ENCODE measurements at regions not wholly inside any gene's neighbourhood (a gene's known extent, or its start where the extent isn't known, plus 50 kb on each side); places are given as distances from the start of the nearest gene placed in this dataset.
"Not testable (repeated sequence)": the region's sequence is repeated elsewhere in the genome, so short reads cannot be mapped to it uniquely, and the experiment has no call there.

GRCh38 chr11:112617977-112618826, 343.0 kb upstream of the NCAM1 start:
- no peak for DNase-seq (ENCODE audit: low spot score)

- DNase-seq (ENCODE audit: low spot score): no peak
Observed at GRCh38 chr11:112619106-112619505, 342.1 kb upstream of the NCAM1 start.

GRCh38 chr11:112620621-112621394, 340.4 kb upstream of the NCAM1 start:
- DNase-seq (ENCODE audit: low spot score): peak; percentile 44

GRCh38 chr11:112623057-112623456, 338.2 kb upstream of the NCAM1 start:
- DNase-seq (ENCODE audit: low spot score): no peak

DNA sequence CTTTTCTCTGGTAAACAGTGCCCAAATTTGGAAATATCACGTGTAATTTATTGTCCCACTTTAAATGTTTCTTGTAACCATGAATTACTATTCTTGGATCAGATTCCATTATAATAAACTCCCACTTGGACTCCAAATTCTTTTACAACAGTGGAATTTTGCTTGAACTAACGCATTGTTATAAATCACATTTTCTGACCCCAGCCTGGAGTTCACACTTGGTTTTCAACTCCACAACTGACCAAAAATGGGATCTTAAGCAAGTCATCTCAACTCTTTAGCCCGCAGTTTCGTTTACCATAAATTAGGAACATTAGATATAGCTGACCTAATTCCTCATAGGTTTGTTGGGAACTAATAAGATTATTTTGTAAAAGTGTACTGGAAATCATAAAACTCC, 336.8 kb upstream of the NCAM1 start:
- DNase-seq (ENCODE audit: low spot score): no peak

DNA sequence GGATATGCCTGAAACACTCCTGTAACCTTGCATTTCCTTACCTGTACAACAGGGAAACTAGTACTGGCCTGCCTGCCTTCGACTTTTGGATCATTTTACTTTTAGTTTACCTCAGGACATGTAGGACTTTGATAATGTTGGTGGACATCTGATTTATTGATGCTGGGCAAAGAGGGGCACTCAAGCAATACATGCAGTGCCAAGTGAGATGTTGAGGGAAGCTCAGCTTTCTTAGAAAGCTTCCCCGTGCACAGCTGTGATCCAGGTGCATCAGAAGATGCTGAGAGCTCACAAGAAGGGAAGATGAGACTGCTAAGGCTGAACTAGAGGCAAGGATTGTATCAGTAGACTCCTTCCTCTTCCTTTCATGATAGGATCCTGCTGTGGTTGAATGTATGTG, 336.2 kb upstream of the NCAM1 start:
- DNase-seq (ENCODE audit: low spot score): not testable (repeated sequence)

- DNase-seq (ENCODE audit: low spot score): no peak
Observed at GRCh38 chr11:112625814-112626213, 335.4 kb upstream of the NCAM1 start.

DNA sequence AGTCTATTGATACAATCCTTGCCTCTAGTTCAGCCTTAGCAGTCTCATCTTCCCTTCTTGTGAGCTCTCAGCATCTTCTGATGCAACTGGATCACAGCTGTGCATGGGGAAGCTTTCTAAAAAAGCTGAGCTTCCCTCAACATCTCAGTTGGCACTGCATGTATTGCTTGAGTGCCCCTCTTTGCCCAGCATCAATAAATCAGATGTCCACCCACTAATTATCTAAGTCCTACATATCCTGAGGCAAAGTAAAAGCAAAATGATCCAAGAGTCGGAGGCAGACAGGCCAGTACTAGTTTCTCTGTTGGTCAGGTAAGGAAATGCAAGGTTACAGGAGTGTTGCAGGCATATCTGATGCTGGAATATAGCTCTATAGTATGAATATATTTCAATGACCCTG, 334.5 kb upstream of the NCAM1 start:
- no peak for DNase-seq (ENCODE audit: low spot score)

GRCh38 chr11:112627588-112628045, 333.6 kb upstream of the NCAM1 start:
- no peak for DNase-seq (ENCODE audit: low spot score)

DNA sequence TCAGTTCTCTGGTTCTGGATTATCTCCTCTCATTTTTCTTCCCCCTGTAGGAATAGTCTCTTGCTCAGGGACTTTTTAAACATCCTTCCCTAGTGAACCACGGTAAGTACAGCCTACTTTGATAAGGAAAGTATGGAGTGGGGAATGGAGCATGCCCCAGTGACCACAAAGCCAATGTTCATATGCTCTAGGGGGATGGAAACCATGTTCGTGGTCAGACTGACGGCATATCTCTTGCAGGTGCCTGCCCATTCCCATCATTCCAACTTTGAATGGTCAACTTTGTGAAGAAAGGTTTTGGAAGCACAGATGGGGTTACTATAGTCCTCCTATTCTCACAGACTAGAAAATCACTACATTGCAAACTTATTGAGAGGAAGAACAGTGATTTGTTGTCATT, 332.5 kb upstream of the NCAM1 start:
- no peak for DNase-seq (ENCODE audit: low spot score)

- DNase-seq (ENCODE audit: low spot score): no peak
Observed at GRCh38 chr11:112630496-112630895, 330.7 kb upstream of the NCAM1 start.

- DNase-seq (ENCODE audit: low spot score): no peak
Observed at GRCh38 chr11:112631333-112631732, 329.9 kb upstream of the NCAM1 start.

DNA sequence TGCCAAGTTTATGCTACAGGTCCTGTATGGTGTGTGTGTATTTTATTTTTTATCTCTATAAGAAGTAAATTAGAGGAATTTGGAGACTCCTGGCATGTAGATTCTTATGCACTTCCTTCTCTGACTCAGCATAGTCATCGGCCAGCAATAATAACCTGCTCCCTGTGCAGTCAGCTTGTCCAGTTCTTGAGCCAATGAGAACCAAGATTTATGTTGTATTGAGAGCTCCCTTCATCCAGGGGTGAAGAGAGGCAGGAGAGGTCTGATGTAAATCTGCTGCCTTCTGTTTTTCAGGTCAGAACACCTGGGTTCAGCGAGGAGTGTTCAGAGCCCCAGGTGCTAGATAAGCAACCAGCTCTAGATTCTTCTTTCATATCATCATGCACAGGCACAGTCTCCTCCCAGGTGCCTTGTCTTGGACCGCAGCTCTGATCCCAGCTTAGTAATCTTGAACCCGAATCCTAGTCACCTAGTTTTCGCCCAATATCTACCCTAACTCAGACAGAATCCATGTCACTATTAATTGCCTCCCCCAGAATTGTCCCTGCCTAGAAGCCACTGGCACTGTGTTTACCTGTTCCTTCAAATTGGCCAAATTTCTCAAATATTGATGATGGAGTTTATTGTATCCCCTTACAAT, 328.2 kb upstream of the NCAM1 start:
- DNase-seq (ENCODE audit: low spot score): peak; percentile 15

GRCh38 chr11:112634551-112634950, 326.7 kb upstream of the NCAM1 start:
- no peak for DNase-seq (ENCODE audit: low spot score)

GRCh38 chr11:112634995-112635737, 326.1 kb upstream of the NCAM1 start:
- DNase-seq (ENCODE audit: low spot score): no peak

- no peak for DNase-seq (ENCODE audit: low spot score)
Observed at GRCh38 chr11:112637076-112637475, 324.1 kb upstream of the NCAM1 start.

DNA sequence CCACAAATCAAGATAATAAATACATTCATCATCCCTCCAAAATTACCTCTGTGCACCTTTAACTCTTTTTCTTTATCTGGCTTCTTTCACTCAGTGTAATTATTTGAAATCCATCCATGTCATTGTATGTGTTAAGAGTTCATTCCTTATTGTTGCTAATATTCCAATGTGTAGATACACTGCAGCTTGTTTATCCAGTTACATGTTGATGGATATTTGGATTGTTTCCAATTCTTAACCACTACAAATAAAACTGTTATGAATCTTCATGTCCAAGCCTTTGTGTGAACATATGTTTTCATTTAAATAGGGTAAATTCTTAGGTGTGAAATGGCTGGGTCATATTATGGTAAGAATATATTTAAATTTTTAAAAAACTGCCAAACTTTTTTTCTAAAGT, 323.3 kb upstream of the NCAM1 start:
- no peak for DNase-seq (ENCODE audit: low spot score)

- no peak for DNase-seq (ENCODE audit: low spot score)
Observed at GRCh38 chr11:112639469-112639868, 321.8 kb upstream of the NCAM1 start.

DNA sequence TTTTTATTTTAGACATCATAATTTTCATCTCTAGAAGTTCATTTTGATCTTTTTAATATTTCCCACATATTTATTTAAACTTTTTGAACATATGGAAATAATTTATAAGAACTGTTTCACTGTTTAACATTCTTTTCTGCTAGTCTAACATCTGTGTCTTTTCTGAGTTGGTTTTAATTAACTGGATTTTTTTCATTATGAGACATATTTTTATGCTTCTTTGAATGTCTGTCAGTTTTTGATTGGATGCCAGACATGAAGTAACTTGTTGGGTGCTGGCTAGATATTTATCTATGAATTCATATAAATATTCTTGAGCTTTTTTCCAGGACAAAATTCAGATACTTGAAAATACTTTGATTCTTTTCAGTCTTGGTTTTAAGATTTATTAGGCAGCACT, 317.8 kb upstream of the NCAM1 start:
- DNase-seq (ENCODE audit: low spot score): no peak

- DNase-seq (ENCODE audit: low spot score): no peak
Observed at GRCh38 chr11:112644410-112645131, 316.6 kb upstream of the NCAM1 start.

DNA sequence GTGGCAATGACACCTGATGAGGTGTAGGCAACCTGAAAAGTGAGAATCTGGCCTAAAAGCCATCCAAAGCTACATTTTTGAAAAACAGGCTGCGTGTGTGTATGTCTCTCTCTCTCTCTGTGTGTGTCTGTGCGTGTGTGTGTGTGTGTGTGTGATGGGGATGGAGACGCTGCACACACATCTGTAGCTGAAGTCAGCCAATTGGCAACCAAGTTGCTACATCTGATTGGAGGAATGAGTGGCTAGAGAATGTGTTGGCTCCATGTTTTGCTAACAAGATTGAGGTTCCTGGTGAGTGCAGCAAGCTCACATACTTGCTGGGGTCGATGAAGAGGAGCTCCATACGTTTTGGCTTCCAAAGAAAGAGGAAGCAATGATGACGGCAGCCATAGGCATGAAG, 311.4 kb upstream of the NCAM1 start:
- DNase-seq (ENCODE audit: low spot score): no peak
